ENCODE measurements at regions not wholly inside any gene's neighbourhood (a gene's known extent, or its start where the extent isn't known, plus 50 kb on each side); places are given as distances from the start of the nearest gene placed in this dataset.

DNA sequence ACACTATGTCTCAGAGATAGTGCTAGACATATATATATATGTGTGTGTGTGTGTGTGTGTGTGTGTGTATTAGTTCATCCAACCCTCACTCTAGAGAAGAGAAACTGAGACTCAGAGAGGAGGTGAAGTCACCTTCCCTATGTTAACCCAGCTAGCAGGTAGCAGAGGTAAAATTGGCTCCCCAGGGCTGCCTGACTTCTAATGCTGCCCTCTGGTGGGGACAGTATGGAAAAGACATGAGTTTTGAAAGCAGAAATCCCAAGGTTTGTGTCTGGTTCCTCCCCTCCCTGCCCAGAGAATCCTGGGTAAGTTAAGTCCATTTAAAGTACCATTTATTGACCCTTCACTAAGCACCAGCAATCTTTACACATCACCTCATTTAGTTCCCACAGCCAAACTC, 137.7 kb downstream of the THNSL2 start:
- TF ChIP-seq YY1 (IDR thresholded peaks at IDR 0.05; ENCODE audit: insufficient read depth, insufficient read length) (no peak), ZNF274 (IDR thresholded peaks at IDR 0.05; ENCODE audit: low read depth, low read length) (no peak)

Data from NT2/D1 (cell line).